A204.1 (cell line): ENCODE measurements at regions not wholly inside any gene's neighbourhood (a gene's known extent, or its start where the extent isn't known, plus 50 kb on each side); places are given as distances from the start of the nearest gene placed in this dataset.
"Not testable (repeated sequence)": the region's sequence is repeated elsewhere in the genome, so short reads cannot be mapped to it uniquely, and the experiment has no call there.

Experiments used
- FAIRE-seq: peaks from 2 replicates; lab custom pipeline; 2012; peaks lifted over from hg19 to GRCh38; lab: Jason Lieb, UNC

DNA sequence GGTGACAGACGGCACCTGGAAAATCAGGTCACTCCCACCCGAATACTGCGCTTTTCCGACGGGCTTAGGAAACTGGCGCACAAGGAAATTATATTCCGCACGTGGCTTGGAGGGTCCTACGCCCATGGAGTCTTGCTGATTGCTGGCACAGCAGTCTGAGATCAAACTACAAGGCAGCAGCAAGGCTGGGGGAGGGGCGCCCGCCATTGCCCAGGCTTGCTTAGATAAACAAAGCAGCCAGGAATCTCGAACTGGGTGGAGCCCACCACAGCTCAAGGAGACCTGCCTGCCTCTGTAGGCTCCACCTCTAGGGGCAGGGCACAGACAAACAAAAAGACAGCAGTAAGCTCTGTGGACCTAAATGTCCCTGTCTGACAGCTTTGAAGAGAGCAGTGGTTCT, 394.3 kb downstream of the PTH2R start:
- not testable (repeated sequence) for FAIRE-seq

DNA sequence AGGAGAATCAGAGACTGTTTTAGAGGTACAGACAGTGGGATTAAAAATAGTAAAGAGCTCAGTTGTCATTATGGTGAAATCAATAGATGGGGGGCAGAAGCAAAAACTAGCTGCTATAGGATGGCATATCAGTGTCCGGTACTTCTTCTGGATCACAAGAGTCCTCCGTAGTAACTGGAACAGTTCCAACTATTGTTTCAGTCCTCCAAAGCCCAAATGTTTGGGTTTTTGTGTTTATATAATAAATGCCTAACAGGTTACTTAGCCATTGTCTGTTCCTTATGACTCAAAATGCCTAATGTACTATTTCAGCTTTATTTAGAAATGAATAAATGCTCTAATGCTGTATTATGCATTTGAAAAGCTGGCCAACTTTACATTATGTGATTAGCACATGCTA, 401.2 kb downstream of the PTH2R start:
- no peak for FAIRE-seq

GRCh38 chr2:208811885-208812284, 405.3 kb downstream of the PTH2R start:
- not testable (repeated sequence) for FAIRE-seq

GRCh38 chr2:208819190-208819589, 412.6 kb downstream of the PTH2R start:
- no peak for FAIRE-seq

DNA sequence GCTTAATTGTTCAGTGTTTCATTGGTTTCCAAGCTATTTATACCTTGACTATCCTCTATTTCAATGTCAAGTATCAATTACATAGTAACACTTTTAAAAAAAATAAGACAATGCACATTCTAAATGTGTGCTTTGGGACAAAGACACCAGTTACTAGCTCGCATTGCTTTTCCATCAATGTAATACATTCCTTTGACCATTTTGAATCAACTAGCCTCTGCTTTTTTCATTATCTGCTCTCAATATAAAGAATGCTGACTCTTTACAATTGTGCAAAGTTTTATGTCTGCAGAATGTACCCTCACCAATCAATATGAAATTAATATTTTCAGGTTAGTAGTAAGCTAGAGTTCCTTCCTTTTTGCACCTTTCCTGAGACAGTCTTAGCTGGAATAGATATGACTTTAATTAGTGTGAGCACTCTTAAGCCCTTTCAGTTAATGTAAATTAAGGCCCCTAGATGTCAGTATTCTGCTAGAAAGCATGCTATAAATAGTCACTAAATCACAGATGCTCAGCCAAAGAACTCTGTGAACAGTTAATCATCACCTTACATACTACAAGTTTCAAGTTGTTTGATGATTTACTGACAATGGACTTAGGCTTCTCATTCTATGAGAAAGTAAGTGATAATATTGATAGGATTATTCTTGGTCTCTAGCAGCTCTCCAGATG, 413.6 kb downstream of the PTH2R start:
- FAIRE-seq, result no peak

GRCh38 chr2:208827109-208827508, 420.5 kb downstream of the PTH2R start:
- no peak for FAIRE-seq

GRCh38 chr2:208827549-208828221, 421.1 kb downstream of the PTH2R start:
- no peak for FAIRE-seq

- FAIRE-seq, result no peak
These were observed 423.6 kb downstream of the PTH2R start for GRCh38 chr2:208830203-208830602.

DNA sequence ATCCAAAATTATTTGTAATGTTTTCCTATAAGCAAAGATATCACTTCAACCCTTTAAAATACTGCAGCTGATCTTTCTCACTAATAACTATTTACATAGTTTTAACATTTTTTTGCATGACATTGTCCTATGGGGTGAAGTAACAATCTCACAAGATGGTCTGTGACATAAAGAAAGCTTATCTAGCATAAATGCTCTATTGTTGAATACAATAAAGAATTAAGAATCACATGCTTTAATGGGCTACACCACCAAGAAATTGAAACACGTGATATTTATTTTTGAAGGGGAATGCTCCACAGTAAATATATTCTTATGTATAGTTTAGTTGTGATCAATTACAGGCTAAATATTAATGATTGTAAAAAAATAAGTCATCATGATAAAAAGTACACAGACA, 441.1 kb downstream of the PTH2R start:
- no peak for FAIRE-seq

- no peak for FAIRE-seq
These were observed 448.1 kb downstream of the PTH2R start for GRCh38 chr2:208854717-208855116.

- FAIRE-seq, result no peak
These were observed 460.8 kb downstream of the PTH2R start for GRCh38 chr2:208867374-208867773.

GRCh38 chr2:208872591-208872990, 466.0 kb downstream of the PTH2R start:
- no peak for FAIRE-seq

DNA sequence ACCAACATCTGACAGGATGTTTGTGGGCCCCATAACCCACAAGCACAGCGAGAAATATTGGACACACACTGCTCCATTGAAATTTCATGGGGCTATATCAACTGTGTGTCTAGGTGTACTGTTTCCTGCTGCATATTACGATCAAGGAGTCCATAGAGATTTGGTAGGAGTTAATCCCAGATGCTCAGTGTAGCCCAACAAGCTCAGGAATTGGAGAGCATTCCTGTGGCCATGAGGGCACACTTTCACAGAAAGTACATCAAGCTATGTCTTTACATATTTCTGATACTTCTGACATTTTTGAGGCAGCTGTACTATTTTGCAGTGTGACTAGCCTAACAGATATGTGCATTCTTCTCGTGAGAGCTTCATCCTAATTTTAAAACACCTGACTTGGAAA, 473.1 kb downstream of the PTH2R start:
- no peak for FAIRE-seq

- FAIRE-seq, result no peak
These were observed 473.6 kb downstream of the PTH2R start for GRCh38 chr2:208880171-208880570.

- FAIRE-seq, result no peak
These were observed 483.9 kb downstream of the PTH2R start for GRCh38 chr2:208890486-208890885.

GRCh38 chr2:208892203-208892602, 485.6 kb downstream of the PTH2R start:
- FAIRE-seq, result no peak

DNA sequence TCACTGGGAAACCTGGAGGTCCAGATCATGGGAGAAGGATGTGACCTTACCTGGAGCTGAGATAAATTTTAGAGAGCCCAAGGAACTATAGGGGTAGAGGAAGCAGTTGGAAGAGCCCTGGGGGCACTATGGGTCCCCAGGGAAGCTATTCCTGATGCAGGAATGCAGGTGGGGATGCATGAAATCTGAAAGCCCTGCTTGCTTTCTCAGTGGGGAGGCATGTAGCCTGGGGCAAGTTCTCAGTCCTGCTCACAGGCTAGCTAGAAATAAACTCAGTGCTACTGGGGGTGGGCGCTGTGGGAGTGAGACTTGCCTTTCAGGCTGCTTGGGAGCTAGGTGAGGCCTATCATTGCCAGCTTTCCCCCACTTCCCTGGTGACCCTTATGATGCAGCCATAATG, 499.7 kb downstream of the PTH2R start:
- FAIRE-seq, result no peak

GRCh38 chr2:208915401-208915800, 508.4 kb upstream of the MAP2 start:
- no peak for FAIRE-seq

DNA sequence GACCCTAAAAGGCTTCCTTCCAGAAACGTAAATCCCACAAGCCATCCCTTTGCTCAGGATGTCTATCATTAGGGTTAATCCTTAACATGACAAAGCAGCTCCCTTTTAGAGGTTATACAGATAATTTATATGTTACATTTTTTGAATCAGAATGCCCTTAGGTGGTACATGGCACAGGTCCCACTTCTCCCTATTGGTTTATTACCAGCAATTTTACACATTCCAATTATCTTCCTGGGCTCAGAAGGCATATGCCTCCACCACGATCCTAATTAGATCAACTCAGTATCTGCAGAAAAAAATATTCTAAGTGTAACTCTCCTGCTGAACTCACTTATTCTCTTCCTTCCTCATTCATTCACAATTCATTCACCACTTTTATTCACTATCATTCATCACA, 507.0 kb upstream of the MAP2 start:
- no peak for FAIRE-seq

DNA sequence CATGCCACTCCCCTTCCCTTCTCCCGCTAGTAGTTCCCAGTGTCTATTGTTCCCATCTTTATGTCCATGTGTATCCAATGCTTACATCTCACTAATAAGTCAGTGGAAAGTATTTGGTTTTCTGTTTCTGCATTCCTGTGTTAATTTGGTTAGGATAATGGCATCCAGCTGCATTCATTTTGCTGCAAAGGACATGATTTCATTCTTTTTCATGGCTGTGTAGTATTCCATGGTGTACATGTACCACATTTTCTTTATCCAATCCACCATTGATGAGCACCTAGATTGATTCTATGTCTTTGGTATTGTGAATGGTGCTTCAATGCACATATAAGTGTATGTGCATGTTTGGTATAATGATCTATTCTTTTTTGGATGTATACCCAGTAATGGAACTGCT, 502.5 kb upstream of the MAP2 start:
- not testable (repeated sequence) for FAIRE-seq

DNA sequence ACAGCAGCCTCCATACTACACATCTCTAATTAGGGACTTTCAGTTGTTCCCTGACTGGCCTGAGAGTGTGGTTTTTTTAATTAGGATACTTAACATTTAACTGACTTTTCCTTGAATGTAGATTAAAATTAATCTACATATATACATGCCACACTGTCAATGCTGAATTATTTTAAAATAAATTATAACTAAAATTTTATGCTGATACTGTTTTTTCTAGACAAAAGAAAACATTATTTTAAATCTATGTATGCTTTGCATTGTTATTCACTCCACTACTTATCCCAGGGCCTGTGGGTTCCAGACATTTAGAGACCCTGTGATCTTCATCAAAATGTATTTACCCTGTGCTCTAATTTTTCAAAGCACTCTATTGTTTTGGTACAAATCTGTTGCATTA, 496.0 kb upstream of the MAP2 start:
- FAIRE-seq, result no peak

GRCh38 chr2:208929139-208929864, 494.5 kb upstream of the MAP2 start:
- FAIRE-seq, result no peak

- no peak for FAIRE-seq
These were observed 493.9 kb upstream of the MAP2 start for GRCh38 chr2:208929894-208930427.
